ENCODE measurements at regions not wholly inside any gene's neighbourhood (a gene's known extent, or its start where the extent isn't known, plus 50 kb on each side); places are given as distances from the start of the nearest gene placed in this dataset.

- H3K4me1 ChIP-seq (ENCODE audit: low read length) = no peaks in the 10 kb centered on the region
- H3K4me3 ChIP-seq (ENCODE audit: low read length) = no peak overlapping the region
- H4K20me1 ChIP-seq (ENCODE audit: insufficient read depth, low read length) = no peaks in the 10 kb centered on the region
- H3K27me3 ChIP-seq (ENCODE audit: low read depth, low read length) = no peaks in the 10 kb centered on the region
- H3K79me2 ChIP-seq (ENCODE audit: low read length) = no peaks in the 10 kb centered on the region
- no peaks in the 10 kb centered on the region for H3K36me3 ChIP-seq (replicated peaks; ENCODE audit: low read depth, low read length)
- no peak overlapping the region for H3K27ac ChIP-seq (ENCODE audit: low read length)
- H2AFZ ChIP-seq (ENCODE audit: low read depth, low read length) = no peak overlapping the region
- H3K4me2 ChIP-seq (ENCODE audit: low read length) = no peak overlapping the region
- no peak for TF ChIP-seq EZH2phosphoT487 (IDR thresholded peaks at IDR 0.05; ENCODE audit: low read depth)
- TF ChIP-seq, protein P1, sequence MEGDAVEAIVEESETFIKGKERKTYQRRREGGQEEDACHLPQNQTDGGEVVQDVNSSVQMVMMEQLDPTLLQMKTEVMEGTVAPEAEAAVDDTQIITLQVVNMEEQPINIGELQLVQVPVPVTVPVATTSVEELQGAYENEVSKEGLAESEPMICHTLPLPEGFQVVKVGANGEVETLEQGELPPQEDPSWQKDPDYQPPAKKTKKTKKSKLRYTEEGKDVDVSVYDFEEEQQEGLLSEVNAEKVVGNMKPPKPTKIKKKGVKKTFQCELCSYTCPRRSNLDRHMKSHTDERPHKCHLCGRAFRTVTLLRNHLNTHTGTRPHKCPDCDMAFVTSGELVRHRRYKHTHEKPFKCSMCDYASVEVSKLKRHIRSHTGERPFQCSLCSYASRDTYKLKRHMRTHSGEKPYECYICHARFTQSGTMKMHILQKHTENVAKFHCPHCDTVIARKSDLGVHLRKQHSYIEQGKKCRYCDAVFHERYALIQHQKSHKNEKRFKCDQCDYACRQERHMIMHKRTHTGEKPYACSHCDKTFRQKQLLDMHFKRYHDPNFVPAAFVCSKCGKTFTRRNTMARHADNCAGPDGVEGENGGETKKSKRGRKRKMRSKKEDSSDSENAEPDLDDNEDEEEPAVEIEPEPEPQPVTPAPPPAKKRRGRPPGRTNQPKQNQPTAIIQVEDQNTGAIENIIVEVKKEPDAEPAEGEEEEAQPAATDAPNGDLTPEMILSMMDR (IDR thresholded peaks at IDR 0.05; ENCODE audit: low read depth, low read length) = no peak
- H3K9me3 ChIP-seq (ENCODE audit: insufficient read depth, low read length) = no peaks in the 10 kb centered on the region
- H3K9ac ChIP-seq (ENCODE audit: low read length) = no peak overlapping the region
Observed at GRCh38 chr3:162421721-162422120, 925.1 kb downstream of the OTOL1 start.

DNA sequence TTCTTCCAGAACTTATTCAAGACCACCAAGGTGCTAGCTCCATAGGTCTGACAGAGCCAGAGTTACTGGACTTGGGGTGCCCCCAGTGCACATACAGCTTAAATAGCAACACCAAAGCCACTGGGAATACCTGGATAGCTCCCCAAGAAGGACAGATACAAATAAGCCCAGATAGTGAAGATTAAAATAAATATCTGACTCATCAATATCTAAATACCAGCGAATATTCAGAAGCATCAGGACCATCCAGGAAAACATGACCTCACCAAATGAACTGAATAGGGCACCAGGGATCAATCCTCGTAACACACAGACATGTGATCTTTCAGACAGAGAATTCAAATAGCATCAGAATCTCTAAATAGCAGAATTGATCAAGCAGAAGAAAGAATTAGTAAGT is 931.6 kb downstream of the OTOL1 start:
- no peak overlapping the region for H2AFZ ChIP-seq (ENCODE audit: low read depth, low read length)
- no peak overlapping the region for H3K27ac ChIP-seq (ENCODE audit: low read length)
- no peaks in the 10 kb centered on the region for H3K27me3 ChIP-seq (ENCODE audit: low read depth, low read length)
- H3K36me3 ChIP-seq (replicated peaks; ENCODE audit: low read depth, low read length) = no peaks in the 10 kb centered on the region
- no peak for TF ChIP-seq EZH2phosphoT487 (IDR thresholded peaks at IDR 0.05; ENCODE audit: low read depth)
- TF ChIP-seq, protein P1 (IDR thresholded peaks at IDR 0.05; ENCODE audit: low read depth, low read length) = no peak
- H3K9me3 ChIP-seq (ENCODE audit: insufficient read depth, low read length) = no peaks in the 10 kb centered on the region
- H3K9ac ChIP-seq (ENCODE audit: low read length) = no peak overlapping the region
- H4K20me1 ChIP-seq (ENCODE audit: insufficient read depth, low read length) = no peaks in the 10 kb centered on the region
- H3K79me2 ChIP-seq (ENCODE audit: low read length) = no peaks in the 10 kb centered on the region
- H3K4me3 ChIP-seq (ENCODE audit: low read length) = no peak overlapping the region
- no peaks in the 10 kb centered on the region for H3K4me1 ChIP-seq (ENCODE audit: low read length)
- H3K4me2 ChIP-seq (ENCODE audit: low read length) = no peak overlapping the region

- H3K9ac ChIP-seq (ENCODE audit: low read length) = no peak overlapping the region
- H3K27ac ChIP-seq (ENCODE audit: low read length) = no peak overlapping the region
- H3K4me2 ChIP-seq (ENCODE audit: low read length) = no peak overlapping the region
- H4K20me1 ChIP-seq (ENCODE audit: insufficient read depth, low read length) = no peaks in the 10 kb centered on the region
- H3K9me3 ChIP-seq (ENCODE audit: insufficient read depth, low read length) = no peaks in the 10 kb centered on the region
- no peak overlapping the region for H2AFZ ChIP-seq (ENCODE audit: low read depth, low read length)
- H3K36me3 ChIP-seq (replicated peaks; ENCODE audit: low read depth, low read length) = no peaks in the 10 kb centered on the region
- H3K79me2 ChIP-seq (ENCODE audit: low read length) = no peaks in the 10 kb centered on the region
- H3K4me1 ChIP-seq (ENCODE audit: low read length) = no peaks in the 10 kb centered on the region
- no peak overlapping the region for H3K4me3 ChIP-seq (ENCODE audit: low read length)
- H3K27me3 ChIP-seq (ENCODE audit: low read depth, low read length) = no peaks in the 10 kb centered on the region
- TF ChIP-seq, protein P1 (IDR thresholded peaks at IDR 0.05; ENCODE audit: low read depth, low read length) = no peak
- TF ChIP-seq EZH2phosphoT487 (IDR thresholded peaks at IDR 0.05; ENCODE audit: low read depth) = no peak
Observed at GRCh38 chr3:162435750-162436149, 939.1 kb downstream of the OTOL1 start.

DNA sequence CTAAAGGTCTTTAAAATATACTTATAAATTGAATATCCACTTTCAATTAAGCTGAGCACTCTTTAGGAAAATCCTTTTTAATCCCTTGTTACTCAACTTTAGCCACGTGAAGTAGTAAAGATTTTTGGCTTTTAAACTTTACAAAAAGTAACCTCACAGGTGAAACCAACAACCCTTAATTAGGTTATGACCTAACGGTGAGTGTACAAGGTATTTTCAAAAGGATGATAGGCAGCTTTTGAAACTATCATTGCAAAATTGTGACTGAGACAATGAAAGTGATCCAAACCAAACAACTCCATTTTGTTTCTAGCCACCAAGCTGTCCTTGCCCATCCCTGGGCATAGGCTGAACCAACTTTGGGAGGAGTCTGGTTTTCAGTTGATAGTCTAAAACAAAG is 940.2 kb downstream of the OTOL1 start:
- Histone ChIP-seq H3K27ac (ENCODE audit: low read length) (no peak overlapping the region), H3K9me3 (ENCODE audit: insufficient read depth, low read length) (no peaks in the 10 kb centered on the region), H4K20me1 (ENCODE audit: insufficient read depth, low read length) (no peaks in the 10 kb centered on the region), H3K36me3 (replicated peaks; ENCODE audit: low read depth, low read length) (no peaks in the 10 kb centered on the region), H3K9ac (ENCODE audit: low read length) (no peak overlapping the region), H3K4me3 (ENCODE audit: low read length) (no peak overlapping the region), H3K4me1 (ENCODE audit: low read length) (no peaks in the 10 kb centered on the region), H3K27me3 (ENCODE audit: low read depth, low read length) (no peaks in the 10 kb centered on the region), H2AFZ (ENCODE audit: low read depth, low read length) (no peak overlapping the region), H3K4me2 (ENCODE audit: low read length) (no peak overlapping the region), H3K79me2 (ENCODE audit: low read length) (no peaks in the 10 kb centered on the region)
- TF ChIP-seq EZH2phosphoT487 (IDR thresholded peaks at IDR 0.05; ENCODE audit: low read depth) = no peak
- TF ChIP-seq, protein P1 (IDR thresholded peaks at IDR 0.05; ENCODE audit: low read depth, low read length) = no peak

Measured in OCI-LY3 (cell line).